SK-N-SH (cell line): ENCODE measurements at regions not wholly inside any gene's neighbourhood (a gene's known extent, or its start where the extent isn't known, plus 50 kb on each side); places are given as distances from the start of the nearest gene placed in this dataset.

ENCODE experiments used
- EZH2phosphoT487 ChIP-seq: fragments of 200-600 bp; sonication (generic); IDR thresholded peaks from 2 replicates; pipeline ENCODE4 v1.6.1; 2017; ENCODE audit warnings: low read depth, mixed run types, mild to moderate bottlenecking, antibody characterized with exemption, moderate library complexity, borderline replicate concordance
- FOXM1 ChIP-seq: IDR thresholded peaks from 2 replicates; pipeline ENCODE4 v1.4.0; 2012; ENCODE audit warnings: low read depth, mild to moderate bottlenecking
- GATA2 ChIP-seq: sonication (generic); formaldehyde crosslinking; IDR thresholded peaks from 2 replicates; pipeline ENCODE4 v1.5.0; 2020; ENCODE audit warnings: mild to moderate bottlenecking, missing genetic modification reagents
- TF ChIP-seq, protein P1 (sequence below): fragments of 200-600 bp; sonication (generic); IDR thresholded peaks from 2 replicates; pipeline ENCODE4 v1.6.1; 2017; ENCODE audit warnings: antibody characterized with exemption, mild to moderate bottlenecking, moderate library complexity
- TF ChIP-seq, protein P2 (sequence below): IDR thresholded peaks from 2 replicates; pipeline ENCODE4 v1.6.1; 2012; ENCODE audit warnings: mild to moderate bottlenecking, low read depth, low read length, moderate library complexity
- TF ChIP-seq, protein P3 (sequence below): IDR thresholded peaks from 2 replicates; pipeline ENCODE4 v1.4.0; 2012; ENCODE audit warnings: low read depth, borderline replicate concordance
- TF ChIP-seq, protein P4 (sequence below): IDR thresholded peaks from 2 replicates; pipeline ENCODE4 v1.4.0; 2012; ENCODE audit warnings: low read depth
- TF ChIP-seq, protein P5 (sequence below): fragments of 150-350 bp; IDR thresholded peaks from 2 replicates; pipeline ENCODE4 v1.6.1; 2016; ENCODE audit warnings: mild to moderate bottlenecking, low read depth, low read length

DNA sequence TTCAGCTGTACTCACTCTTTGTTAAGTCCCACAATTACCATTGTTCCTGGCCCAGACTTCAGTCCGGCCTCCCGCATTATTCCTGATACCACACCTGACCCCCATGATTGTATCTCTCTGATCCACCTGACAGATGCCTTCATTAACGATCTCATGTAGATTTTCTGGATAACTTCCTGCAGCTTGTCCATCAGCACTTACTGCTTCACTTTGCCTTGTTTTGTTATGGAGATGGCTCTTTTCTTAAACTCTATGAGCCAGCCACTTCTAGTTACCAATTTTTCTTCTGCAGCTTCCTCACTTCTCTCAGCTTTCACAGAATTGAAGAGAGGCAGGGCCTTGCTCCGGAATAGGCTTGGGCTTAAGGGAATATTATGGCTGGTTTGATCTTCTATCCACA lies 1044.2 kb downstream of the PLOD2 start:
- TF ChIP-seq, protein P1, sequence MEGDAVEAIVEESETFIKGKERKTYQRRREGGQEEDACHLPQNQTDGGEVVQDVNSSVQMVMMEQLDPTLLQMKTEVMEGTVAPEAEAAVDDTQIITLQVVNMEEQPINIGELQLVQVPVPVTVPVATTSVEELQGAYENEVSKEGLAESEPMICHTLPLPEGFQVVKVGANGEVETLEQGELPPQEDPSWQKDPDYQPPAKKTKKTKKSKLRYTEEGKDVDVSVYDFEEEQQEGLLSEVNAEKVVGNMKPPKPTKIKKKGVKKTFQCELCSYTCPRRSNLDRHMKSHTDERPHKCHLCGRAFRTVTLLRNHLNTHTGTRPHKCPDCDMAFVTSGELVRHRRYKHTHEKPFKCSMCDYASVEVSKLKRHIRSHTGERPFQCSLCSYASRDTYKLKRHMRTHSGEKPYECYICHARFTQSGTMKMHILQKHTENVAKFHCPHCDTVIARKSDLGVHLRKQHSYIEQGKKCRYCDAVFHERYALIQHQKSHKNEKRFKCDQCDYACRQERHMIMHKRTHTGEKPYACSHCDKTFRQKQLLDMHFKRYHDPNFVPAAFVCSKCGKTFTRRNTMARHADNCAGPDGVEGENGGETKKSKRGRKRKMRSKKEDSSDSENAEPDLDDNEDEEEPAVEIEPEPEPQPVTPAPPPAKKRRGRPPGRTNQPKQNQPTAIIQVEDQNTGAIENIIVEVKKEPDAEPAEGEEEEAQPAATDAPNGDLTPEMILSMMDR, result no peak
- TF ChIP-seq EZH2phosphoT487 (no peak), GATA2 (CRISPR knock-in tag) (no peak), FOXM1 (no peak)
- TF ChIP-seq, protein P2, sequence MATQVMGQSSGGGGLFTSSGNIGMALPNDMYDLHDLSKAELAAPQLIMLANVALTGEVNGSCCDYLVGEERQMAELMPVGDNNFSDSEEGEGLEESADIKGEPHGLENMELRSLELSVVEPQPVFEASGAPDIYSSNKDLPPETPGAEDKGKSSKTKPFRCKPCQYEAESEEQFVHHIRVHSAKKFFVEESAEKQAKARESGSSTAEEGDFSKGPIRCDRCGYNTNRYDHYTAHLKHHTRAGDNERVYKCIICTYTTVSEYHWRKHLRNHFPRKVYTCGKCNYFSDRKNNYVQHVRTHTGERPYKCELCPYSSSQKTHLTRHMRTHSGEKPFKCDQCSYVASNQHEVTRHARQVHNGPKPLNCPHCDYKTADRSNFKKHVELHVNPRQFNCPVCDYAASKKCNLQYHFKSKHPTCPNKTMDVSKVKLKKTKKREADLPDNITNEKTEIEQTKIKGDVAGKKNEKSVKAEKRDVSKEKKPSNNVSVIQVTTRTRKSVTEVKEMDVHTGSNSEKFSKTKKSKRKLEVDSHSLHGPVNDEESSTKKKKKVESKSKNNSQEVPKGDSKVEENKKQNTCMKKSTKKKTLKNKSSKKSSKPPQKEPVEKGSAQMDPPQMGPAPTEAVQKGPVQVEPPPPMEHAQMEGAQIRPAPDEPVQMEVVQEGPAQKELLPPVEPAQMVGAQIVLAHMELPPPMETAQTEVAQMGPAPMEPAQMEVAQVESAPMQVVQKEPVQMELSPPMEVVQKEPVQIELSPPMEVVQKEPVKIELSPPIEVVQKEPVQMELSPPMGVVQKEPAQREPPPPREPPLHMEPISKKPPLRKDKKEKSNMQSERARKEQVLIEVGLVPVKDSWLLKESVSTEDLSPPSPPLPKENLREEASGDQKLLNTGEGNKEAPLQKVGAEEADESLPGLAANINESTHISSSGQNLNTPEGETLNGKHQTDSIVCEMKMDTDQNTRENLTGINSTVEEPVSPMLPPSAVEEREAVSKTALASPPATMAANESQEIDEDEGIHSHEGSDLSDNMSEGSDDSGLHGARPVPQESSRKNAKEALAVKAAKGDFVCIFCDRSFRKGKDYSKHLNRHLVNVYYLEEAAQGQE, result no peak
- TF ChIP-seq, protein P3, sequence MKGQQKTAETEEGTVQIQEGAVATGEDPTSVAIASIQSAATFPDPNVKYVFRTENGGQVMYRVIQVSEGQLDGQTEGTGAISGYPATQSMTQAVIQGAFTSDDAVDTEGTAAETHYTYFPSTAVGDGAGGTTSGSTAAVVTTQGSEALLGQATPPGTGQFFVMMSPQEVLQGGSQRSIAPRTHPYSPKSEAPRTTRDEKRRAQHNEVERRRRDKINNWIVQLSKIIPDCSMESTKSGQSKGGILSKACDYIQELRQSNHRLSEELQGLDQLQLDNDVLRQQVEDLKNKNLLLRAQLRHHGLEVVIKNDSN, result no peak
- TF ChIP-seq, protein P4, sequence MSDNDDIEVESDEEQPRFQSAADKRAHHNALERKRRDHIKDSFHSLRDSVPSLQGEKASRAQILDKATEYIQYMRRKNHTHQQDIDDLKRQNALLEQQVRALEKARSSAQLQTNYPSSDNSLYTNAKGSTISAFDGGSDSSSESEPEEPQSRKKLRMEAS, result no peak
- TF ChIP-seq, protein P5, sequence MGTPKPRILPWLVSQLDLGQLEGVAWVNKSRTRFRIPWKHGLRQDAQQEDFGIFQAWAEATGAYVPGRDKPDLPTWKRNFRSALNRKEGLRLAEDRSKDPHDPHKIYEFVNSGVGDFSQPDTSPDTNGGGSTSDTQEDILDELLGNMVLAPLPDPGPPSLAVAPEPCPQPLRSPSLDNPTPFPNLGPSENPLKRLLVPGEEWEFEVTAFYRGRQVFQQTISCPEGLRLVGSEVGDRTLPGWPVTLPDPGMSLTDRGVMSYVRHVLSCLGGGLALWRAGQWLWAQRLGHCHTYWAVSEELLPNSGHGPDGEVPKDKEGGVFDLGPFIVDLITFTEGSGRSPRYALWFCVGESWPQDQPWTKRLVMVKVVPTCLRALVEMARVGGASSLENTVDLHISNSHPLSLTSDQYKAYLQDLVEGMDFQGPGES, result no peak
